AG04449 (cell line): ENCODE measurements at regions not wholly inside any gene's neighbourhood (a gene's known extent, or its start where the extent isn't known, plus 50 kb on each side); places are given as distances from the start of the nearest gene placed in this dataset.

Source experiments
- CTCF ChIA-PET: fragments of 350-600 bp; formaldehyde crosslinking; extraction: SDS; loops from one replicate; lab custom pipeline; 2021; ENCODE audit warnings: antibody characterized with exemption; lab: Yijun Ruan, JAX
- POLR2A ChIA-PET: fragments of 400-600, 350-600 bp; formaldehyde crosslinking; extraction: SDS; loops from one replicate; lab custom pipeline; 2020; ENCODE audit warnings: antibody characterized with exemption, inconsistent platforms; lab: Yijun Ruan, JAX
- DNase-seq: peaks from one replicate; pipeline ENCODE4 v3.0.0-alpha.2; 2010; ENCODE audit warnings: low read depth, low spot score
- H3K4me3 ChIP-seq: 2 replicates; pipeline ENCODE4 v1.5.1; 2011; ENCODE audit warnings: low read depth, mild to moderate bottlenecking, control low read depth, low read length
- TF ChIP-seq, protein P1 (sequence below): IDR thresholded peaks from one replicate; pipeline ENCODE4 v1.5.1; 2011; ENCODE audit warnings: mild to moderate bottlenecking, moderate library complexity, low read length, control low read depth, inconsistent platforms; ENCODE audit not compliant: insufficient read depth; ENCODE audit errors: missing control alignments

DNA sequence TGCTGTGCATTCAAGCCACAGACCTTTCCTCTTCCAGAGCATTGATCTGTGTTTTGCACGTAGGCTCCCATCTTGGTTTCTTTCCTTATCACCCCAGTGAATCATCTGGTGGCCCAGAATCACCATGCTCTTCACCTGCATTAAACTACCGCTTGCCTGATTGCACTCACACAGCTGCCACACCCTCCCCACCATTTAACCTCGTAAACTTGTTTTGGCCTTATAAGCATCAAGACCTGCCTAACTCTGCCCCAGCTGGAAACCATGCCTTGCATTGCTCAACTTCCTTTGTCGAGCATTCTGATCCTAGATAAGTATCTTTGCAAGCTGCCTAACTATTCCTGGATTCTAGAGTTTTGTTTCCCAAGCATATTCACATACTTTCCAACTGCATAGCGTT lies 369.6 kb upstream of the SEMA6A start:
- TF ChIP-seq, protein P1, sequence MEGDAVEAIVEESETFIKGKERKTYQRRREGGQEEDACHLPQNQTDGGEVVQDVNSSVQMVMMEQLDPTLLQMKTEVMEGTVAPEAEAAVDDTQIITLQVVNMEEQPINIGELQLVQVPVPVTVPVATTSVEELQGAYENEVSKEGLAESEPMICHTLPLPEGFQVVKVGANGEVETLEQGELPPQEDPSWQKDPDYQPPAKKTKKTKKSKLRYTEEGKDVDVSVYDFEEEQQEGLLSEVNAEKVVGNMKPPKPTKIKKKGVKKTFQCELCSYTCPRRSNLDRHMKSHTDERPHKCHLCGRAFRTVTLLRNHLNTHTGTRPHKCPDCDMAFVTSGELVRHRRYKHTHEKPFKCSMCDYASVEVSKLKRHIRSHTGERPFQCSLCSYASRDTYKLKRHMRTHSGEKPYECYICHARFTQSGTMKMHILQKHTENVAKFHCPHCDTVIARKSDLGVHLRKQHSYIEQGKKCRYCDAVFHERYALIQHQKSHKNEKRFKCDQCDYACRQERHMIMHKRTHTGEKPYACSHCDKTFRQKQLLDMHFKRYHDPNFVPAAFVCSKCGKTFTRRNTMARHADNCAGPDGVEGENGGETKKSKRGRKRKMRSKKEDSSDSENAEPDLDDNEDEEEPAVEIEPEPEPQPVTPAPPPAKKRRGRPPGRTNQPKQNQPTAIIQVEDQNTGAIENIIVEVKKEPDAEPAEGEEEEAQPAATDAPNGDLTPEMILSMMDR, result no peak
- DNase-seq, result no peak
- ChIA-PET POLR2A (no interaction called here), CTCF (no interaction called here)
- H3K4me3 ChIP-seq, result no peak overlapping the region

DNA sequence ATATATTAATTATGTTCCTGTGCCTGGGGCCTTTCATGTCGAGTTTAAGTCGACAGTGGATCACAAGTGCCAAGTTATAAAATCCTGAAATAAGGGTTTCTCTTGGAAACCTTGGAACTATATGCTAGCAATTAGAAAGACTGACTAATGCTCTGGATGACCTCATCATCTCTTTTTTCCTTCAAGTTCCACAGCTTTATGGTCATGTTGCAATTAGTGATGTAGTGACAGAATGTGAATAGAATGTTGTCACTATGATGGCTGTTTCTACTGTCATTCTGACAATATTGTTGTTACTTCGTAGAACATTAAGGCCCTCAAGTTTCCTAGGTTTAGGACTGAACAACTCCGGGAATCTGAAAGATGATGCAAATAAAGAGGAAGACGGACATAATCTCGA lies 368.0 kb upstream of the SEMA6A start:
- CTCF ChIA-PET, result no interaction called here
- TF ChIP-seq, protein P1, result no peak
- no peak overlapping the region for H3K4me3 ChIP-seq
- no peak for DNase-seq
- POLR2A ChIA-PET, result no interaction called here

DNA sequence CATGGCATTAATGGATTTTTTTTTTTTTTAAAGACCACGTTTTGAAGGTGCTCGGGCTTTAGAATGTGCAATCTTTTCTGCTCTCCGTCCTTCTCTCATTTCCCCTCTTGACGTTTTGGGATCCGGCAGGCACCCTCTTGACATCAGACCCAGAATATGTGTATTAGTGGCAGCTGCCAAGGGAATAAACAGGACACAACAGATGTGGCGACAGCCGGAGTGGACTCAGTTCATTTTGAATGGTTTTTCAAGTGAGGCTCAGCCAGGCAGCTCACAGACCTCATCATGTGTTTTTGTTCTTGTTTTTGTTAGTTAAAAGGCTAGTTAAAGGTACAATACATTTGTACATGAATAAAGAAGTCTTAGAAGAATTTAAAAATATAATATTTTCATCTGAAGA lies 365.0 kb upstream of the SEMA6A start:
- no peak for DNase-seq
- ChIA-PET CTCF (no interaction called here), POLR2A (no interaction called here)
- TF ChIP-seq, protein P1, result no peak
- no peak overlapping the region for H3K4me3 ChIP-seq

DNA sequence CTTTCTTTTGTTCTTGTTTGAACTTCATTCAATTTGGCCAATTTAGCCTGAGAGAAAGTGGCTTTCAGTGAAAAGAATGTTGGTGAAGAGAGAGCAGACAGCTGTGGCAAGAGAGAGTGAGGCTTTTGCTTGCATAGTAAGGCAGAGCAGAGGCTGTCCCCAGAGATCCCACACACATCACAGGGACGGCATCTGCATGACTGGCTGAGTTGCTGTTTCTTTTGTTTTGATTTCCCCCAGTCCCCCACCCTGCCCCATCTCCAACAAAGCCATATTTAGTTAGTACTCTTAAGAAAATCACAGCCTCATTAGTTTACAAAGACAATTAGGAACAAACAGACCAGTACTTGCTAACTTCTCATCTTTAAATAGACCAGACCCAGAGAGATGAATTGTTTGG lies 363.9 kb upstream of the SEMA6A start:
- DNase-seq, result no peak
- H3K4me3 ChIP-seq, result no peak overlapping the region
- CTCF ChIA-PET, result no interaction called here
- POLR2A ChIA-PET, result no interaction called here
- TF ChIP-seq, protein P1, result no peak

DNA sequence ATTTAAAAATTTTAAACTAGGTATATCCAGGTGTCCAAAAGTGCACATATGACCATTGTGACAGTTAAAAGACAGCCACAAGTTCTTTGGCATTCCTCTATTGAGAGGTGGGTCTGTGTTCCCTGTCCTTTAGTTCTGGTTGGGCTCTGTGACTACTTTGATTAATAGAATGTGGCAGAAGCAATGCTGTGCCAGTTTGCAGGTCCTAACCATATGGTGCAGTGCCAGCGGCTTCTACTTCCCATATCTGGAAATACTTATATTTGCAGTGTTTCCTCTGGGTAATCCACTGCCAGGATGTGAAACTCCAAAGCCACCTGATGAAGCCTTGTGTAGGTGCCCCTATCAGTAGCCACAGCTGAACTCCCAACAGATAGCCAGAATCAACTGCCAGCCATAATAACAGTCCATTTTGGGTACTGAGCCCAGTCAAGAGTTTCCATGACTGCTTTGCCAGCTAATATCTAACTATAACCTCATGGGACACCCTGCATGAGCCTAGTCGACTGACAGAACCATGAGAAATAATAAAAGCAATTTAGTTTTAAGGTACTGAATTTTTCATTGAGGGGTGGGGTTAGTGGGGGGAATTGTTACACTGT lies 361.0 kb upstream of the SEMA6A start:
- H3K4me3 ChIP-seq, result no peak overlapping the region
- TF ChIP-seq, protein P1, result no peak
- ChIA-PET CTCF (no interaction called here), POLR2A (no interaction called here)
- DNase-seq, result no peak

DNA sequence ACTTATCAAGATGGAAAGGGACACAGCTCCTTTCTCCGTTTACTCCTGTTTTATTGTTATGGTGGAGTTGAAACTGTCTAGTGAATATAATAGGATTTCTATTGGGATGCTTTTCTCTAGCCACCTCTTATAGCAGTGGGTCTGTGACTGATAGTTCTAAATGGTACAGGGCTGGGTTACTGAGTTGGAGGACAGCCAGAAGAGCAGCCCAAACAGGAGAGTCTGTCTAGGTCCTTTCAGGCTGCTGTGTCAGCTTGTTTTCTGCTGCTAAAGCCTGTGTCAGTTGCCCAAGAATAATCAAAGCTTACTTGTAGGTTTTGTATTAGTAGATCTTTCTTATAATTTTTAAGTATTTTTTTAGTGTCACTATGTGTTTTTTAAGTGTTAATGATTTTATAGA lies 356.0 kb upstream of the SEMA6A start:
- DNase-seq, result no peak
- H3K4me3 ChIP-seq, result no peak overlapping the region
- TF ChIP-seq, protein P1, result no peak
- CTCF ChIA-PET, result no interaction called here
- POLR2A ChIA-PET, result no interaction called here
